Eye (tissue), 1 donor: ENCODE measurements at regions not wholly inside any gene's neighbourhood (a gene's known extent, or its start where the extent isn't known, plus 50 kb on each side); places are given as distances from the start of the nearest gene placed in this dataset.

Source experiments
- DNase-seq: peaks from one replicate; pipeline ENCODE4 v3.0.0-alpha.2; 2015

DNA sequence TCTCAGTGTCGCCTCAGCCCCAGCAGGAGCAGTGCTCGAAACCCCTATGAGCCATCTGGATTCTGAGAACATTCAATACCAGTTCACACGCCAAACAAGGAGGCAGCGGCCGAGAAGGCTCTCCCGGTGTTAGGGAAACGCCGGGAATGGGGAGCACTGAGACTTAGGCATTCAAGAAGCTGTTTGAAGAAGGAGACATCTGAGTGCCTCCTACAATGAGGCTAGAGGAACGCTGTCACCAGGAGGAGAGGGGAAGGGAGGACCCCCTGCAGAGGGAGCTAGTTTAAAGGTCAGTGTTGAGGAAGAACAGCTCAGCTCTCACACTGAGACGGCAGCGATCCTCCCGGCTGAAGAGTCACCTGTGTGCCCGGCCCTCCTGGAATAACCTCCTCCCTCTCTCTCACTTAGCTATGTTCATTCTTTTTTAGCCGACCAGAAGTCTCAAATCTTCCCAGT, 69.9 kb downstream of the SERPINA3 start:
- no peak for DNase-seq

DNA sequence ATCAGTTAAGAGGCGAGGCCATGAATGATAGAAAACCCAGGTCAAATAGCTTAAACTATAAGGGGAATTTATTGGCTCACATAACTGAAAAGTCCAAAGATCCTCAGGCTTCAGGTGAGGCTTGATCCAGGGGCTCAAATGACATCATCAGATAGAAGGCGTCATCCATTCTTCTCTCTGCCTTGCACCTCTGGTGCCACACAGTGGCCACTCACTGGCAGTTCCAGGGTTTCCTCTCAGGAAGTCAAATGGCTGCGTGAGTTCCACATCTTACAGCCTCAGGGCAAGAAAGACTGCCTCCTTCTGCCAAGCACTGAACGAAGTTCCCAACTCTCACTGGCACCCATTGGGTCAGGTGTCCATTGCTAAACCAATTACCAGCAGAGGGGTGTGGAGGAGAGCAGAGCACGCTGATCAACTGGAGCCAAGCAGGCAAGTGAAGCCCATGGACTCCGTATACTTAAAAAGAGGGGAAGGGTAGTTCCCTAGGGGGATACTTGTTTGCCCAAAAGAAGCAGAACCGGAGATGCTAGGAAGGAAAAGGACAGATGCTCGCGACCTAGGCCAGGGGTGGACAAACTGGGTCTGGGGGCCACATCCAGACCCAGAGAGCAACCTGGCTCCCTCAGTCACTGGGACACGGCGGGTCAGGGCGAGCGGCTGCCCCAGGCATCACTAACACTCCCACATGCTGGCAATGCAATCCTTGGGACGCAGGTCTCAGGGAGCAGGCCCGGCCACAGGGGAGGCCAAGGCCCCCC, 69.3 kb downstream of the SERPINA3 start:
- DNase-seq: peak; percentile 24

DNA sequence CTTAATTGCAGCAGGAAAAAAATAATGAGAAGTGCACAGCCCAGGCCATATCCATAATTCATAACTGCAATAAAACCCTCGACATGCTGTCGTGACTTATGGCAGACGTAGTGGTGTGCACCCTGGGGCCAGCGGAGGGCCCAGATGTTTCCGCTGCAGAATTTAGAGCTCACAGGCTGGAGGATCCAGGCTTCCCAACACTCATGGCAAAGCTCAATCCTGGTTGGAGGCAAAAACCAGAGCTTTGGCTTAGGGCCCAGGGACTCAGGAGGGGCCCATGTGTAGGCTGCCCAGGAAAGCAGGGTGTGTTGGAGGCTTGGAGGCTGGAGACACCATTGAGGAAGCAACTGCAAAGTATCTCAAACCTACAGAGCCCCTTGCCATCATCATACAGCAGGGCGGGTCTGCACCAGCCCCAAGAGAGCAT, 68.7 kb downstream of the SERPINA3 start:
- DNase-seq: no peak

DNA sequence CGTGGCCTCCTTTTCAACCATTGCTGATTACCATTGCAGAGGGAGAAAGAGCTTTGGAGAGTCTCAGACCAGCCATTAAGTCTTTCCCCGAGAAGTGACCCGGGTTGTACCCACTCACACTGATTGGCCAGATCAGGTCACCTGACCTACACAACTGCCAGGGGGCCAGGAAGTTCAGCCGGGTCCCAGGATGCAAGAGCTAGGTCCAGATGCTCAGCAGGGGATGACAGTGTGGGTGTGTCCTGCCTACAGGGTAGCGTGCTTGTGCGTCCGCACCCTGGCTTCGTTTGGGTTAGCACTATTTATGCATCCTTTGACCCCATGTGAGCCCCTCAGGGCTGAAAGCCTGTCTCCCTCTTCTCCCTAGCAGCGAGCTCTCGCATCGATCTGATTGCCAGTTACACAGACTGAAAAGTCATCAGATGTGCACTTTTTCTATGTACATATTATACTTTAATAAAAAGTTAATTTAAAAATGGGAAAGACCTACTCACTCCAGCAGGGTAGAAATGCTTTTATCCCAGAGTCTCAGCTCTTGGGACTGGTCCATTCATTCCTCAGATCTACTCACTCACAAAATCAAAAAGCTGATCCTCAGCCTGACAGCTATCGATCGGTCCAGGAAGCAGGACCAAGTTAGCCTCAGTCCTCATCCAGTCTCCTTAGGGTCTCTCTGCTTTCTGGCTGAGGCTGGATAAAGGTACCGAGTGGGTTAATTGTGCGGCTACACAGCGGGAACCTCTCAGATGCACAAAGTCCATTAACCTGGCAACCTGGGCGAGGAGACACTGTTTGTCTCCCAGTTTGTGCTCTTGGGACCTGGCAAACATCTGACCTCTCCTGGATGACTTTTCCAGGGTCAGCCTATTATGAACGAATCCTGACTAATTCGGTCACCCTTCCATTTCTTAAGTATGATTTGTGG, 68.0 kb downstream of the SERPINA3 start:
- peak; percentile 63 for DNase-seq

DNA sequence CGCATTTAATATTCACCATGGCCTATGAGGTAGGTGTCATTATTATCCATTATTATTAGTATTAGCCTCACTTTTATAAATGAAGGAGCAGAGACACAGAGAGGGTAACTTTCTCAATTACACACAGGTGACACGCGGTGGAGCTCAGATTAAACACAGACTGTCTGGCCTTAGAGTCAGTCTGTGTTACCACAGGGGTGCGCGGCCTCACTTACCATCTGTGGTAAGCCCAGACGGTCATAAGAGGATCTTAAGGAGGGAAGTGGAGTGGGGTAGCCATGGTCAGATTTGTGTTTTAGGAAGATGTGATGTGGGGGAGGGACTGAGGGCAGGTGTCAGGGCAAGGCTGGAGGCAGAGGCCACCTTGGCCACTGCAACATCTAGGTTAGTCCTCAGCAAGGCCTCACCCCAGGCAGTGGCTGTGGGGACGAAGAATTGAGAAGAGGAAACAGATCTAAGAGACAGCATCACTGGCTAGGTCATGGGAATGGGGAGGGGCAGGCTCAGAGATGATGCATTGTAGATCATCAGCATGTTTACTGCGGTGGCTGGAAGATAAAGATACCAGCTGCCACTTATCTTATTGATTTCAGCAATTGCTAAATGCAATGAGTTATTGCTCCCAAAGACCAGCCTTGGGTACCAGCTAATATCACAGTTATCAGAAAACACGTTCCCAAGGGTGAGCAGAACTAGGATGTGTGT, 67.1 kb downstream of the SERPINA3 start:
- peak; percentile 24 for DNase-seq

DNA sequence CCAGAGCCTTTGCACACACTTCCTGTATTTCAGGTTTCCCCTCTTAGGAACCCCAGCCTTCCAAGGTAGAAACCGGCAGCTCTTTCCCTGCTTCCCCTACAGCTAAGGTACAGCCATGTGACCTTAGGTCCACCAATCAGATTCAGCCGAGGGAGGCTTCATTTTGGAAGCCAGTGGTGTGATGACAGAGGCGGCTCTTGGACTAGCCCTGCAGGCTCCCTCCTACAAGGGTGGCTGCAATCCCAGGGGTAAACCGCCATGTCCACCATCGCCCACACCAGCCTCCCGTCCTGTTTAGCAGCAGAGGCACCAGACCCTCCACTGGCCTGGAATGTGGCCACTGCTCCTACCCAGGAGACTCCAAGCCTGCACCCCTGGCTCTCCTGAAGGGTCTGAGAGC, 65.6 kb downstream of the SERPINA3 start:
- no peak for DNase-seq

DNA sequence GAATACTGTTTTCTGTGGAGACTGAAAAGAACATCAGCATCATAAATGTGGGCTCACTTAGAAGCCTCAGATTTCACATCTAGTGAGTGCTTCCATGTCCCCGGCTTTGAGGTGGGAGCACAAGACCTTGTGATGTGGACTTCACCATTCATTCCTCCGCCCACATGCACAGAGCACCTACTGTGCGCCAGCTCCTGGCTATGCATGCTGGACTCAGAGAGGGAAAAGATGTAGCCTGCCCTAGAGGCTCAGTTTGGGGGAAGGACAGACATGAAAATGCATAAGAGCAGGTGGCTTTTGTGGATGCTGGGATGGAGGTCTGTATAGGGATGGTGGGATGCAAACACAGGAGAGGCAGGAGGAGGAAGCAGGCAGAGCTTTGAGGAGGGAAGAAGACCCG, 65.0 kb downstream of the SERPINA3 start:
- no peak for DNase-seq

DNA sequence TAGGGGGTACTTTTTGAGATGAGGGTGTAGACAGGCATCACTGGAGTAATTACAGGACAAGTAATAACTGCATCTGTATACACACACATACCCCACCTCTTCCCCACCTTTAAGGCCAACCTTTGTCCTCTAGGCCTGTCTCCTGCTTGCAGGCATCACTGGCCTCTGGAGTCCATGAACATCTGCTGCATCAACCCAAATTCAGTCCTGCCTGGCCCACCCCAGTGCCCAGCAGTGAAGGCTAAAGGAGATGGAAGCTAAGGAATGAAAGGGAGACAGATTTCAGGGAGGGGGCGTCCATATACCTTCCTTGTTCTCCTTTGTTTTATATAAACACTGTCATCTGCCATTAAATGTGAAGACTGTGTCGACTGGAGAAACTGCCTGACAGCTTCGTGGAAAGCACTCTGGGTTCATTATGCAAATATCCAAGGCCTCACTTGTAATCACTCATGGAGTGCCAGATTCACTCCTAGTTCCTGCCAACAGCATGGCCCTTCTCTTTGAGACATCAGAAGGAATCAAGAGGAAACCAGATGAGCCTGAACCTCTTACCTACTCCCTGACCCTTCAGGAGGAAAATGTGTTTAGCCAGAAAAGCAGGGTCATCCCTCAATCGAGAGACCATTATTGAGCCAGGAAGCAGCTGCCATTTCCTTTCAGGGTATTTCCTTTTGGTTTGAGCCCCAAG, 64.4 kb downstream of the SERPINA3 start:
- DNase-seq: no peak

DNA sequence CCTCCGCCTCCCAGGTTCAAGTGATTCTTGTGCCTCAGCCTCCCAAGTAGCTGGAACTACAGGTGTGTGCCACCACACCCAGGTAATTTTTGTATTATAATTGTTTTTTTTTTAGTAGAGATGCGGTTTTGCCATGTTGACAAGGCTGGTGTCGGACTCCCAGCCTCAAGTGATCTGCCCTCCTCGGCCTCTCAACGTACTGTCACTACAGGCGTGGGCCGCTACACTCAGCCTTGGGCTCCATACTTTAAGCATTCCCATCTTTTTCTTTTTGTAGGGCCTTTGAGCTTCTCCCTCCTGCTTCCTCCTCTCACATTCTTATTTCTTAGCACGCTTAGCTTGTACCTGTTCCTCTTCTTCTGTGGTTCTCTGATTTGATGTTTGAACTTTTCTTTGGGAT, 62.8 kb downstream of the SERPINA3 start:
- no peak for DNase-seq

DNA sequence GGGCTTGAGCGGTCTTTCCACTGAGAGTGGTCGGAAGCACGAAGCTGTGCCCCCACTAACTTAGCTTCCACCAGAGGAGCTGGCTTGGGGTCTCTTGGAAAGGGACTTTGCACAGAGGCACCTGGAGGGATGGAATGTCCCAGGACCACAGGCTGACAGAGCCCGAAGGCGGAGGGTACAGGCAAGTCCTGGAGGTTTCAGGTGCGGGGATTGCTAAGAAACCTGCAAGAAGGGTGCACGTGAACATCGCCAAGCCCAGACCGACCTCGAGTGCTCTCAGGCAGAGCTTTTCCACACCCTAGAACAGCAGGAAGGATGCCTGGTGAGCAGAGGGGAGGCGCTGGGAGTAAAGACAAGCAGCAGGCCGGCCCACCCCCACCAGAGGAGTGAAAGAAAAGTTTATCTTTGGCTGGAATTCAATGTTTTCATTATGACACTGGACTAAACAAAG, 61.6 kb downstream of the SERPINA3 start:
- DNase-seq: no peak
